A204.1 (cell line): ENCODE measurements at regions not wholly inside any gene's neighbourhood (a gene's known extent, or its start where the extent isn't known, plus 50 kb on each side); places are given as distances from the start of the nearest gene placed in this dataset.

Experiments
- FAIRE-seq: peaks from 2 replicates; lab custom pipeline; 2012; peaks lifted over from hg19 to GRCh38; lab: Jason Lieb, UNC

GRCh38 chr17:34182036-34182803 is 72.9 kb upstream of the CCL2 start:
- no peak for FAIRE-seq

GRCh38 chr17:34195987-34196386 is 59.1 kb upstream of the CCL2 start:
- no peak for FAIRE-seq

GRCh38 chr17:34198519-34198918 is 56.6 kb upstream of the CCL2 start:
- FAIRE-seq: no peak

GRCh38 chr17:34199454-34199853 is 55.6 kb upstream of the CCL2 start:
- FAIRE-seq: no peak

GRCh38 chr17:34199932-34200534 is 55.1 kb upstream of the CCL2 start:
- peak; percentile 84 for FAIRE-seq

- no peak for FAIRE-seq
Measured at GRCh38 chr17:34201225-34201624, 53.9 kb upstream of the CCL2 start.

GRCh38 chr17:34201767-34202166 is 53.3 kb upstream of the CCL2 start:
- no peak for FAIRE-seq

- FAIRE-seq: no peak
Measured at GRCh38 chr17:34203018-34203638, 52.0 kb upstream of the CCL2 start.

- no peak for FAIRE-seq
Measured at GRCh38 chr17:34204402-34204801, 50.7 kb upstream of the CCL2 start.
